Activated effector memory CD4-positive, alpha-beta T cell treated with Interleukin-2 at 50 U/mL for 16 hours (primary cell): ENCODE measurements at regions not wholly inside any gene's neighbourhood (a gene's known extent, or its start where the extent isn't known, plus 50 kb on each side); places are given as distances from the start of the nearest gene placed in this dataset.

Source experiments
- DNase-seq: peaks from one replicate; pipeline ENCODE4 v3.0.0-alpha.2; 2020

GRCh38 chr2:5967506-5967905, 275.3 kb downstream of the SOX11 start:
- no peak for DNase-seq

GRCh38 chr2:5969303-5969702, 277.1 kb downstream of the SOX11 start:
- DNase-seq = no peak

- no peak for DNase-seq
Measured at GRCh38 chr2:5970347-5970746, 278.2 kb downstream of the SOX11 start.

- DNase-seq = no peak
Measured at GRCh38 chr2:5974477-5974876, 282.3 kb downstream of the SOX11 start.

GRCh38 chr2:5975401-5975800, 283.2 kb downstream of the SOX11 start:
- DNase-seq = no peak

- DNase-seq = no peak
Measured at GRCh38 chr2:5976531-5977065, 284.4 kb downstream of the SOX11 start.

GRCh38 chr2:5977477-5977876, 285.3 kb downstream of the SOX11 start:
- no peak for DNase-seq

- no peak for DNase-seq
Measured at GRCh38 chr2:5978131-5978751, 286.1 kb downstream of the SOX11 start.

- no peak for DNase-seq
Measured at GRCh38 chr2:5980450-5981190, 288.4 kb downstream of the SOX11 start.

GRCh38 chr2:5982193-5982902, 290.2 kb downstream of the SOX11 start:
- no peak for DNase-seq

GRCh38 chr2:5982903-5983265, 290.7 kb downstream of the SOX11 start:
- no peak for DNase-seq

- no peak for DNase-seq
Measured at GRCh38 chr2:5983511-5984272, 291.5 kb downstream of the SOX11 start.

- no peak for DNase-seq
Measured at GRCh38 chr2:5984273-5984655, 292.1 kb downstream of the SOX11 start.

GRCh38 chr2:5984946-5985345, 292.8 kb downstream of the SOX11 start:
- no peak for DNase-seq

GRCh38 chr2:5985536-5986385, 293.6 kb downstream of the SOX11 start:
- no peak for DNase-seq

GRCh38 chr2:5986801-5987787, 294.9 kb downstream of the SOX11 start:
- DNase-seq = no peak

GRCh38 chr2:5988120-5988519, 295.9 kb downstream of the SOX11 start:
- DNase-seq = no peak

GRCh38 chr2:5990086-5990485, 297.9 kb downstream of the SOX11 start:
- DNase-seq = no peak

- DNase-seq = no peak
Measured at GRCh38 chr2:5991305-5991968, 299.3 kb downstream of the SOX11 start.

GRCh38 chr2:5995832-5996231, 303.6 kb downstream of the SOX11 start:
- no peak for DNase-seq
